ENCODE measurements at regions not wholly inside any gene's neighbourhood (a gene's known extent, or its start where the extent isn't known, plus 50 kb on each side); places are given as distances from the start of the nearest gene placed in this dataset.
"Not testable (repeated sequence)": the region's sequence is repeated elsewhere in the genome, so short reads cannot be mapped to it uniquely, and the experiment has no call there.

DNA sequence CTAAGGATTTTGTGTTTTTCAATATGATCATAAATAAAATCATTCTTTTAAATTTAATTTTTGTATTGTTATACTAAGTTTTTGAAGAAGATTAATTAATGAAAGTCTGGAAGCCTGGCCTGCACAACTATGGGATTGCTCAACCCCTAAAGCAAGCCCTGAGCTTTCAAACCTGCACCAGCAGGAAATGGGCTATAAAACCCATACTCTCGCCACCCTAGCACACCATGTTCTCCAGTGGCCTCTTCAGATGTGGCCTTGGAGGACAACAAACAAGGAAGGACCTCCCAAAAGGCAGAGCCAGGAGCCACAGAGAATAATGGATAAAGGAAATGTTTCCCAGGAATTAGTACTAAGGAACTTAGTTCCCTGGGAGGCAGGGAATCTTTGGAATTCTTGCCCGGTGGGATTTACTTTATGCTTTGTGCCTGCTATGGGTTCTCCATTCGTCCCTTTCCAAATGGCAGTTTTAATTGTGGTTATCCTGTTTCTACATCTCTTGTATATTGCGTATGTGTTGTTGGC is 212.5 kb downstream of the ZFP36L2 start:
- DNase-seq (ENCODE audit: low read depth) = no peak

DNA sequence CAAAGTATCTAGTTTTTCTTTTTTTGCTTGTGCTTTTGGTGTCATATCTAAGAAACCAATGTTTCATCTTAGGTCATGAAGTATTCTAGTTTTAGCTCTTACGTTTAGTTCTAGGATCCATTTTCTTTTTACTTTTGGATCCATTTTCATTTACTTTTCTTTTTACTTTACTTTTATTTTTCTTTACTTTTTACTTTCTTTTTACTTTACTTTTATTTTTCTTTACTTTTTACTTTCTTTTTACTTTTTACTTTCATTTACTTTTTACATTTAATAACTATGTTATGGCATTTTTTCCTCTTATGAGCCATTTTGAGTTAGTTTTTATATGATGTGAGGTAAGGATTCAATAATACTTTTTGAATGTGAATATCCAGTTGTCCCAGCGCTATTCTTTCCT is 213.4 kb downstream of the ZFP36L2 start:
- DNase-seq (ENCODE audit: low read depth) = no peak

DNA sequence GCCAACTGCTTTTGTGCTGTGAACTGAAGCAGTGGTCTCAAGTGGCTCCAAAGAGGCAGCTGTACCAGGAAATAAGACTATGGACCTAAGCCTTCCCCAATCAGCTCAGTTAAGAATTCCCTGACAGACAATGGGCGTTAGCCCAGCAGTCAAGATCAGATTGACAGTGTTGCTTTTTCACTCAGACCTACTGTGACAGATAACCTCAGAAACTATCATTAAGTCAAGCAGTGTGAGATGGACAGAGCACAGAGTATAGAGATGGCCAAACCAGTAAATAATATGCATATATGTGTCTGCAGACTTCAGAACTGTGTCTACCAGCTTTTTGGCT is 215.3 kb downstream of the ZFP36L2 start:
- DNase-seq (ENCODE audit: low read depth) = no peak

DNA sequence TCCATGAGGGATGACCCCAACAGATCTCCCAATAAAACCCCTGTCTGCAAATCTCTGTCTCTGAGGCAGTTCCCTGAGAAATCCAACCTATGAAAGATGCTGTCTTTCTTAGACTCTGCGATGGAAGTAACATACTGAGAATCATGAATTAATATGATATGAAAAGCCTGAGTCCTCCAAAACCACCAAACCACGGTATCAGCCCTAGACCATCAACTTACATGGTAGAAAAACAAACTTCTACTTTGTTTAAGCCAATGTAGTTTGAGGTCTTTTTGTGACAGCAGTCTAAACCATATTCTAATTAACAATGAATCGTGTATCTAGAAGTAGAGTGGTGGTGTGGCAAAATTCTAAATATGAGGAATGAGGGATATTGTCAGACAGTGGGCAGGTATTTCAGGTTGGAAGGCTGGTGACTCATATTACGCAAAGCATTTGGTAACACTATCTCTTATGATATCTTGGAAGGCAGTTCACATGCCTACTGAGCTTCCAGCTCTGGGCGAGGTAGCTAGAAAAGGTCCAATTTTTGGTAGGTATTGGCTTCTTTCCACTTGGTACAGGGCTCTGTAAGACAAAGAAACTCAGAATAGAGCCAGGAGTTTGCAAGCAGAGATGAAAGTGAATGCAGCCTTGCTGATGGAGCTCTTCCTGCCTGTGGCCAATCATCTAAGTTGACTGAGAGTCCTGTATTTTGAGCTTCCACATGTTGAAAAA is 215.8 kb downstream of the ZFP36L2 start:
- no peak for DNase-seq (ENCODE audit: low read depth)

DNA sequence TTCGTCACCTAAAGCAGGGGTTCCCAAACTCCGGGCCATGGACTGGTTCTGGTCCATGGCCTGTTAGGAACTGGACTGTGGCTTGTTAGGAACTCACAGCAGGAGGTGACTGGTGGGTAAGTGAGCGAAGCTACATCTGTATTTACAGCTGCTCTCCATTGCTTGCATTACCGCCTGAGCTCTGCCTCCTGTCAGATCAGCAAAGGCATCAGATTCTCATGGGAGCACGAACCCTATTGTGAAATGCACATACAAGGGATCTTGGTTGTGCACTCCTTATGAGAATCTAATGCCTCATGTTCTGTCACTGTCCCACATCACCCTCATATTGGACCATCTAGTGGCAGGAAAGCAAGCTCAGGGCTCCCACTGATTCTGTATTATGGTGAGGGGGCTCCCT is 217.0 kb downstream of the ZFP36L2 start:
- no peak for DNase-seq (ENCODE audit: low read depth)

DNA sequence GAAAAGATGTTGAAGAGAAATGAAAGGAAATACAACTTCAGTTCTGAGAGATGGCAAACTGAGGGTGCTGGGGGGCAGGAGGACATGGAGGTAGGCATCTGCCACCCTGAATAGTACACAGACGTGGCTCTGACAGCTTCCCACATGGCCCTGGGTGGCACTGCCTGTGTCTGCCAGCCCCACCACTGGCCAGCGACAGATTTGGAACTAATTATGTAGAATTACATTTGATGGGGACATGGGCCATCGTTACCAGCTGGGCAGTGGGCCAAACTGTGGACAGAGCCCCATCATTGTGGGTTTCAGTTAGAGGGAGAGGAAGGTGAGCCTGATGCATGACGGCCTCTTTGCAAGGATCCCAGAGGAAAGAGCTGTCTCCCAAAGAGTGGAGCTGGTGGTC is 216.0 kb upstream of the HAAO start:
- no peak for DNase-seq (ENCODE audit: low read depth)

DNA sequence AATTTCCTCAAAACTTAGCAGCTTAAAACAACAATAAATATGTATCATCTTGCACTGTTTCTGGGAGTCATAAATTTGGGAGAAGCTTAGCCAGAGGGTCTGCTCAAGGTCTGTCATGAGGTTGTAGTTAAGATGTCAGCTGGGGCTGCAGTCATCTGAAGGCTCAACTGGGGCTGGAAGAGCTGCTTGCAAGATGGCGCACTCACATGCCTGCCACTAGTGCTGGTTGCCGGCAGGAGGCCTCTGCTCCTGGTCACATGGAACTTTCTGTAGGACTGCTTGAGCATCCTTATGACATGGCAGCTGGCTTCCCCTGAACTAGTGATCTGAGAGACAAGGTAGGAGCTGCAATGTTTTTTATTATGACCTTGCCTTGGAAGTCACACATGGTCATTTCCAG is 215.5 kb upstream of the HAAO start:
- DNase-seq (ENCODE audit: low read depth) = no peak

DNA sequence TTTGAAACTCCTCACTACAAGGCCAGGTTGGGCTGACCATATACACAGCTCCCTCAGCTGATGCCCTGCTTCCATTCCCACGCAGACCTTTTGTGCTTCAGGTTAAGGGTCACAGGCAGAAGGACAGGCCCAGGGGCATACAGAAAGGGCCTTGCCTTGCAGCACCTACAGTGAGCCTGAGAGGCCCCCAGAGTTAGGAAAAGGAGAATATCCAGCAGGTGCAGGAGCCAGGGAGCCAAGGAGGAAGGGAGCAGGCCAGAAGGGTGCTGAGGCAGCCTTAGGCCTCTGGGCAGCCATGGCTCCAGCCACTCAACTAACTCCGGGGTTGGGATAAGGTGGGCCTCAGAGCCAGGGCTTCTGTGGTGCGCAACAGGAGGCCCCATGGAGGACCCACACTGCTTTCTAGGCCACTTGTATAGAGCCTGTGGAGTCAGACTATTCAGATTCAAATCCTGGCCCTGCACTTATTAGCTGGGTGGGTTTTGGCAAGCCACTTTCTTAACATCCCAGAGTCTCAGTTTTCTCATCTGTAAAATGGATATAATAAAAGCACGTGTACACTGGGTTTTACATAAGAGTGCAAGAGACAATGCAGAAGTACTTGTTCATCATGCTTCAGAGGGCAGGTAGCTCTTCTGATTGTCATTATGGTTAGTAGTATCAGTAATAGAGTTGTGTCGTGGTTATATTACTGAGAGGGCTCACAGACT is 214.6 kb upstream of the HAAO start:
- DNase-seq (ENCODE audit: low read depth) = no peak

DNA sequence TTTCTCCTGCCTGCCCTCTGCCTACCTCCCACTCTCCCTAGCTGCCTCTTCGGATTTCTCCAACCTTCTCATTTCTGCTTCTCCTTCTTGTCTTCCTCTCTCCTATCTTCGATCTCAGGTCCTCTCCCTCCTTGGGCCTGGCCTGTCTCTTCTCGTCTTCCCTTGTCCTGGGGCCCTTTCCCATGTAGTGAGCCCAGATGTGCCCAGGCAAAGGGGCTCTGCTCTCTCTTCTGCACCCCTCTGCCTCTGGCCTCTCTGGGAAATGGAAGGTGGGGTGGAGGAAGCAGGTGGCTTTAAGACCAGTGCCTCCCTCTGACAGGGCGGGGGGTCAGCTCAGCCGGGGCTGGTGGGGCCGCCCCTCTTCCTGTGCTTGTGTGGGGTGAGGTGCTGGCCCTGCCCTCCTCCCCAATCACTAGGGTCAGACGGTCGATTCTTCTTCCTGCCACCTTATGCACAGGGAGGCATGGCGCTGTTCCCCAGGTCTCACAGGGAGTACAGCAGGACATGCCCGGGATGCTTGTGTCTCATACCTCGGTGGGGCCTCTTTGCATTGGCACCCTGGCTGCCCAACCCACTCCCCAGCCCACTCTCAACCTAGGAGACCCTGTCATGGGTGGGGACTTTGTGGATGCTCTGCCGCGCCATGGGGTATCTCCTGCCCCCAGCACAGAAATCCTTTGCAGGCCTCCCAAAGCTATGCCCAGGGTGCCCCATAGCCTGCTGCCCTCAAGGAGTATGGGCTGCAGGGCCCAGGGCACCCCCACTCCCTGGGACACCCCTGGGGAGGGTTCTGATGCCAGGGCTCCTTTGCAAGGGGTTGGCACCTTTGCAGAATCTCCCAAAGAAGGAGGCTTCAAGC is 213.8 kb upstream of the HAAO start:
- no peak for DNase-seq (ENCODE audit: low read depth)

DNA sequence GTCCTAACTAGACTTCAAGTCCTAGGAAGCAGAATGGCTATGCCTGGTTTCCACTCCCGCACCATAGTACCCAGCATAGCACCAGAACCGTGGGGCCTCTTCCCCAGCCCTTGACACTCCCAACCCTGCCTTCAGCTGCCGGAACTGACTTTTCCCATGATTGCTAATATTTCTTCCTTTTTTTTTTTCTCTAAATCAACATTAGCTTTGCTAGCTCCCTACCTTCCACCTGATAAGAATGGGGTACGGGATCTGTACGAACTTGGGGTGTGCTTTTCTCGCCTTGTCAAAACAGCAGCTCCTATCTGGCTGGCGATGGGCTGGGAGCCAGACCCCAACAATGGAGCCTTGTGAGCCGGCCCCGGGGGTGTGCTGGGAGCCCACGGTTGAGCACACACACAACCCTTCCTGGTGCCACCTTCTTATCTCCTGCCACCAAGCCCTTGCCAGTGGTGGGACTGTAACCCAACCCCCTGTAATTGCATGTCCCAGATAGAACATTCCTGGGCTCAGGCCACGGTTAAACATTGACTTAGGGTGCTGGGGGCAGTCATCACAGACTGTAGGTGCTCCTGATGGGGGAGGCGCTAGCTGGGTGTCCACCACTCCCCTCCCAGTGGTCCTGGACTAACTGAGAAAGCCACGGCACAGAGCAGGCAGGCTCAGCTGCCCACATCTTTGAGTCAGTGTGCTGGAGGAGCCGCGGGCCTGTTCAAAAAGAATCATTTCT is 213.0 kb upstream of the HAAO start:
- DNase-seq (ENCODE audit: low read depth) = no peak

DNA sequence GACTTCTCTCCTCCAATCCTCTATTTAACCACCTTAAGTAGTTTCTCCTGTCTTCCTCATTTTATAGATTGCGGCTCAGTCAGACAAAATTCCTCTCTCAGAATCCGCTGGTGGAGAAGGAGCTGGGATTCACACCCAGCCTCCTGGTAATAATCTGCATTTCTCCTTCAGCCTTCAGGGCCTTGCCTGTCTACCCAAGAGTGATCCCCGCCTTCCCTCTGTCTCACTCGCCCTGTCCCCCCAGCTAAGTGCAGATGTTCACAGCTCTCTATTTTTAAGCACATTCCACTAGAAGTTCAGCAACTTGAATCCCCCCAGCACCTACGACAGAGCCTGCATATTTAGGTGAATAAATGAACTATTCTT is 212.5 kb upstream of the HAAO start:
- DNase-seq (ENCODE audit: low read depth) = no peak

DNA sequence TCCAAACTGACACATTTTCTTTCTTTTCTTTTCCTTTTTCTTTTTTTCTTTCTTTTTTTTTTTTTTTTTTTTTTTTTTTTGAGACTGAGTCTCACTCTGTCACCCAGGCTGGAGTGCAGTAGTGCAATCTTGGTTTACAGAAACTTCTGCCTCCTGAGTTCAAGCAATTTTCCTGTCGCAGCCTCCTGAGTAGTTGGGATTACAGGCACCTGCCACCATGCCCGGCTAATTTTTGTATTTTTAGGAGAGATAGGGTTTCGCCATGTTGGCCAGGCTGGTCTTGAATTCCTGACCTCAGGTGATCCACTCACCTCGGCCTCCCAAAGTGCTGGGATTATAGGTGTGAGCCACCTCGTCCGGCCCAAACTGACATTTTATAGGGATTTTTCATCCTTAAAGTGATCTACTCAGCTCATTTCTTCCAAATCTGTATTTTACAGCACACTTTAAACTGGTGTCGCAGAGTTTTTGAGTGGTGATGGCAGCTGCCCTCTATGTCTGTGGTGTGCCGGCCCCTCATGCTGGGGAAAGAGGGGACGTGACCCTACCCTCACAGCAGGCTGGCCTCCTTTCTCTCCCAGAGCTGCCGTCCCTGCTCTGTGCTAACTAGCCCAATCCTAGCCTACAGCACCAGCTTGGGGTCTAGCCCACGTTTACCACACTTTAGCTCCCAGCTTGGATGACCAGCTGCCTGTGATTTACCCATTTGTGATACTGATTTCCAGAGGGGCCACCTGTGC is 211.9 kb upstream of the HAAO start:
- DNase-seq (ENCODE audit: low read depth) = not testable (repeated sequence)

DNA sequence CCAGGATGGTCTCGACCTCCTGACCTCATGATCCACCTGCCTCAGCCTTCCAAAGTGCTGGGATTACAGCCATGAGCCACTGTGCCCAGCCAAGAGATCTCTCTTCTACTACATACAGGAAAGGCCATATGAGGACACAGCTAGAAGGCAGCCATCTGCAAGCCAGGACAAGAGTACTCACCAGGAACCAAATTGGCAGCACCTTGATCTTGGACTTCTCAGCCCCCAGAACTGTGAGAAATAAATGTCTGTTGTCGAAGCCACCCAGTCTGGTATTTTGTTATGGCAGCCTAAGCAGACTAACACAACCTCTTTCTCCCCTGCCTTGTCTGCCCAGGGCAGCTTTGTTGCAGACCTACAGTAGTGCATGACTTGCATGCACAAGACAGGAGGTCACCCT is 211.3 kb upstream of the HAAO start:
- no peak for DNase-seq (ENCODE audit: low read depth)

DNA sequence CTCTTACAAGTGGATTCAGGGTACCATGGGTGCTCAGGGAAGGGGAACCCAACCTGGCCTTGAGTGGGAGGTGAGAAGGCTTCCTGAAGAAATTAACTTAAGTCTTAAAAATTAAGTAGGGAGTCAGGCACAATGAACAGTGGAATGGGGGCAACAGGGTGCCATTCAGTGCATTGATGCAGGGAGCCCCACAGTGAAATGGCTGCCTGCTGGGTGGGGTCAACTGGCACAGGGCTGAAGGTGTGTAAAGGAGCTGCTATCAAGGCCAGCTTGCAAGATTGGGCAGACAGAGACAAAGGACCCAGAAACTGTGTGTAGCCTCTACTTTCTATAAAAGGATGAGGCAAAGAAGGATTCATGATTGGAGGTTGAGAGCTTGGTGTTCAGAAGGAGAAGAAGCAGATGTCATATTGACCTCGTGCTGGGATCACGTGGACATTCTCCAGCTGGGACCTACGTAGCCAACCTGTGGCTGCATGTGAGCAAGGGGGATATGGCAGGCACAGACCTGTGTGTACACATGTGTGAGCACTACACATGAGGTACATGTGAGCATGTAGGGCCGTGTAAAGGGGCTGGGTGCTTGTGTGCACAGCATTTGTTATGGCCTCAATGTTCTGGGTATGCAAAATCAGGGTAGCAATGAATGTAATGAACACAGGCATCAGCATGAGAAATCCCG is 209.5 kb upstream of the HAAO start:
- DNase-seq (ENCODE audit: low read depth) = no peak

DNA sequence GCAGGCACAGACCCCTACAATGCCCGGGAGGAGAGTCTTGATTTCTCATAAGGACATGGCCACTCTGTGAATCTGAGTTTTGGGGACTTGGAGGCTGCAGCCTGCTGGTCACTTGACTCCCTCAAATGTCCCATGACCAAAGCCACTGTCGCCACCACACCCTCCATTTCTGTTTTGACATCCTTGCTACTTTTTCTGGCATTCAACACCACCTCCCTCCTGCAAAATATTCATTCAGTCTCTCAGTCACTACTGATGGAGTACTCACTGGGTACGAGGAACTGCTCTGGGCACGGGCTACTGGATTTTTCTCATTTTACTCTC is 208.6 kb upstream of the HAAO start:
- DNase-seq (ENCODE audit: low read depth) = no peak

DNA sequence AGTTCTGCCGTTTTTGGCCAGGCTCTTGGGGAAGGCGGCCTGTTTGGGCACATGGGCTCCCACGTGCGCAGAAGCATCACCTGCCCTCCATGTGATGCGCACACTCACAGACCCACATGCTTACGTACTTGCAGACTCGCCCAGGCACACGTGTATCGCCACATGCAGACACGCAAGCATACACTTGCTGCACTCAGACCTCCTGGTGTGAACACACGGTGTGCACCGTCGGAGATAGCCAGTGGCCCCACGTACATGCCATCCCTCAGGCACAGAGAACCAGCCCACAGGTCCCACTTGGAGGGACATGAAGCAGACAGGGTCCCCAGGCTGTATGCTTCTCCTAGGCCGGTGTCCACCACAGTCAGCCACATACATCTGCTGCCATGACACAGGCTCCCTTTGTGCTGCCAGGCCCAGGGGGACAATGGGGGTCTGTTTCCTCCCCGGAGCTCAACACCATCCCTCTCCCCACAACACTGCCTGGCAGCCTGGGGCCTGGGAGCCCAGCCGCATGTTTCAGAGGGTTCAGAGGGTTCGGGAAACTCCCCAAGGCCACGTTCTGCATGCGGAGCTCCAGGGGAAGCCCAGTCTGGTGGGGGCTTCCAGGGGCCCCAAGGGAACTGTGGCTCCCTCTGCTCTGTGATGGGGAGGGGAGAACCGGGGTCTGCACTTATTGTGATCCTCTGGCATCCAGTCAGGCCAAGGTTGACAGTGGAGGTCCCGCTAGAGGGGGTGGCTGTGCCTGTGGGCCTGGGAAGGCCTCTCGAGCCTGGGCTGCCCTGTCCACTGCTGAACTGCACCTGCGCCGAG is 208.1 kb upstream of the HAAO start:
- no peak for DNase-seq (ENCODE audit: low read depth)

DNA sequence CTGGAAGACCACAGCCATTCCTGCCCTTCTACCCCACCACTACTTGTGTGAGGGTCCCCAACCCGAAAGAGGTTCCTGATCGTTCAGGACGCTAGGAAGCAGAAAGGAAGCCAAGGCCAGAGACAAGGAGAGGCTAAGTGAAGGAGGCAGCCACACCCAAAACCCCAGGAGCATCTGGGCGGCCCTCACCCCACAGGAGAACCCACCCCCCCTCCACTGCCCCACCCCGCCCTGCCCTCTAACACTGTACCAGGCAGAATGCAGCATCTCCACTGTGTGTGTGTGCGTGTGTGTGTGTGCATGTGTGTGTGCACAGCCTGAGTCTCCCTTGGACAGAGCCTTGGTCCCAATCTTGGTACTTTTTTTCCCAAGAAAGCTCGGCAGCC is 207.5 kb upstream of the HAAO start:
- DNase-seq (ENCODE audit: low read depth) = no peak

DNA sequence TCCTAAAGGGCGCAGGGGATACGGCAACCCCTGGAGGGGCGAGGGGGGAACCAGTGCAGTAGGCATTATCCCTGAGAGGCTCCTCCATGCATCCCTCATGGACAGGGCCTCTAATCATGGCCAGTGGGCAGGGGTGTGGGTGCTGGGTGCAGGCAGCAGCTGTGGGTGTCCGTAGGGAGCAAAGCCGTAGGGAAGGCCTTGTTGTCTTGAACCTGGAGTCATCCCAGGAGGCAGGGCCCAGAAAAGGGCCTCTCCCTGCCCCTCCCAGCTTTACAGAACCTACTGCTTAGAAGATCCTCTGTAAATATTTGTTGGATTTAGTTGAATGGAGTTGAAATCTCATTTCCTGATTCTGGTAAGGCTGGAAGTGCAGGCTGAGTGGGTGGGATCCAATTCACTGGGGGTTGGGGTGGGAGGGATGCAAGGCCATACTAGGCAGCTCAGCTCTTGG is 207.0 kb upstream of the HAAO start:
- DNase-seq (ENCODE audit: low read depth) = no peak

DNA sequence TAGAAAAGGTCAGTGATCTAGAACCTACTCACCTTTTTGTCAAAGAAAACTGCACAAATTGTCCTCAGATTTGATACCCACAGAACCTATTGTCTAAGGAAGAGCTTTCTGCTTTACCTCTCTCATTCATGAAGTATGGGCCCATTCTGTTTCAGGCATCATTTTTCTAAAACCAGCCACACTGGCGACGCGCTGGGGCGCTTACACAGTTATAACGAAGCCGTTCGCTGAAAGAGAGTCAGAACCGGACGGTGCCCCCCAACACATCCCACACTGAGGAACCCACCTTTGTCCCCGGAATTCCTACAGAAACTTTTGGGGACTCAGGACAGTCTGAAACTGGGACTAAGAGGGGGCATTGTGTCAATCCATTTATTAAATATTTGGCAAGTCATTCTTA is 206.3 kb upstream of the HAAO start:
- DNase-seq (ENCODE audit: low read depth) = no peak

DNA sequence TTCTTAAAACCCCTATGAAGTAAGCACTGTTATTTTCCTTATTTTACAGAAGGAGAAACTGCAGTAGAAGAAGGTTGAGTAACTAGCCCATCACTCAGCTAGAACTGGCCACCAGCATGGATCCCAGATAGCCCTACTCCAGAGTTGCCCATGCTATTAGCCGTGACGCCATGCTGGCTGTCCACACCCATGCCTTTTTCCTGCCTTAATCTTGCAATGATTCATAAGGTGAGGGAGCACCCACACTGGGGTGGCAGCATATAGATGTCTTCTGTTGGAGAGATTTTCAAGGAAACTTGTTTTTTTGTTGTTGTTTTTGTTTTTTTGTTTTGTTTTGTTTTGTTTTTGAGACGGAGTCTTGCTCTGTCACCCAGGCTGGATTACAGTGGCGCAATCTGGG is 204.1 kb upstream of the HAAO start:
- DNase-seq (ENCODE audit: low read depth) = no peak

All from ELR (cell line).